OCI-LY7 (cell line): ENCODE measurements at regions not wholly inside any gene's neighbourhood (a gene's known extent, or its start where the extent isn't known, plus 50 kb on each side); places are given as distances from the start of the nearest gene placed in this dataset.

Experiments used
- BruUV-seq: library from RNA; stranded (reverse); fragments of 400-500 nt; replicated peaks from 2 replicates; lab custom pipeline; 2021; lab: Mats Ljungman, UMichigan
- CTCF ChIA-PET: fragments of 300-600 bp; sonication (Branson Sonifier 250); formaldehyde crosslinking; loops from one replicate; lab custom pipeline; 2022; ENCODE audit warnings: antibody characterized with exemption; ENCODE audit not compliant: unreplicated experiment; lab: Charles Lee
- POLR2A ChIA-PET: fragments of 300-600 bp; sonication (Branson Sonifier 250); formaldehyde crosslinking; loops from one replicate; lab custom pipeline; 2022; ENCODE audit warnings: antibody characterized with exemption; lab: Charles Lee
- DNase-seq: peaks from one replicate; pipeline ENCODE4 v3.0.0-alpha.2; 2015; ENCODE audit warnings: low spot score
- H2AFZ ChIP-seq: fragments of 200-600 bp; sonication (generic), shearing (Covaris generic); 2 replicates; pipeline ENCODE4 v1.6.1; 2014; ENCODE audit warnings: mild to moderate bottlenecking, antibody characterized with exemption, low read length, moderate library complexity
- H3K27ac ChIP-seq: fragments of 200-600 bp; sonication (generic); 2 replicates; pipeline ENCODE4 v1.5.1; 2014; ENCODE audit warnings: mixed run types, low read depth, mild to moderate bottlenecking, moderate library complexity, low read length, inconsistent platforms; ENCODE audit not compliant: poor library complexity, severe bottlenecking
- H3K36me3 ChIP-seq: fragments of 200-600 bp; sonication (generic); 2 replicates; pipeline ENCODE4 v1.6.1; 2014; ENCODE audit warnings: mild to moderate bottlenecking, antibody characterized with exemption, low read length, moderate library complexity, mixed read lengths; ENCODE audit not compliant: insufficient read depth
- H3K4me1 ChIP-seq: fragments of 200-600 bp; sonication (generic); 2 replicates; pipeline ENCODE4 v1.5.1; 2014; ENCODE audit warnings: mild to moderate bottlenecking, low read length; ENCODE audit not compliant: insufficient read depth, poor library complexity, severe bottlenecking
- H3K4me2 ChIP-seq: fragments of 200-600 bp; sonication (generic); 2 replicates; pipeline ENCODE4 v1.6.1; 2014; ENCODE audit warnings: mild to moderate bottlenecking, low read length
- H3K4me3 ChIP-seq: fragments of 200-600 bp; sonication (generic); 2 replicates; pipeline ENCODE4 v1.5.1; 2014; ENCODE audit warnings: mild to moderate bottlenecking, low read depth, low read length; ENCODE audit not compliant: poor library complexity, severe bottlenecking
- H3K79me2 ChIP-seq: fragments of 200-600 bp; sonication (generic); 2 replicates; pipeline ENCODE4 v1.6.1; 2016; ENCODE audit warnings: low read depth, mild to moderate bottlenecking, low read length, moderate library complexity, mixed read lengths; ENCODE audit not compliant: insufficient read depth
- H3K9me2 ChIP-seq: fragments of 200-600 bp; sonication (generic); 2 replicates; pipeline ENCODE4 v1.6.1; 2016; ENCODE audit warnings: mild to moderate bottlenecking, low read length, mixed read lengths; ENCODE audit not compliant: insufficient read depth
- H3K9me3 ChIP-seq: fragments of 200-600 bp; sonication (generic); 2 replicates; pipeline ENCODE4 v1.6.1; 2014; ENCODE audit warnings: mild to moderate bottlenecking, mixed run types, low read length, mixed read lengths
- H4K20me1 ChIP-seq: fragments of 200-600 bp; sonication (generic); 2 replicates; pipeline ENCODE4 v1.6.1; 2014; ENCODE audit warnings: mild to moderate bottlenecking, antibody characterized with exemption, low read length, moderate library complexity, mixed read lengths; ENCODE audit not compliant: insufficient read depth
- CTCF ChIP-seq: fragments of 200-600 bp; sonication (generic); conservative IDR thresholded peaks from 2 replicates; pipeline ENCODE4 v1.5.1; 2014; ENCODE audit warnings: mild to moderate bottlenecking, antibody characterized with exemption, low read length, moderate library complexity, mixed read lengths
- EZH2phosphoT487 ChIP-seq: fragments of 200-600 bp; sonication (generic); IDR thresholded peaks from 2 replicates; pipeline ENCODE4 v1.6.1; 2018; ENCODE audit warnings: low read depth, borderline replicate concordance, mild to moderate bottlenecking, mixed run types, antibody characterized with exemption, low read length, moderate library complexity, mixed read lengths
- intact Hi-C: fragments of 100-400 bp; cut with micrococcal nuclease; formaldehyde crosslinking; loops from one replicate; pipeline ENCODE4 v1.10.0; 2022; ENCODE audit not compliant: unreplicated experiment

DNA sequence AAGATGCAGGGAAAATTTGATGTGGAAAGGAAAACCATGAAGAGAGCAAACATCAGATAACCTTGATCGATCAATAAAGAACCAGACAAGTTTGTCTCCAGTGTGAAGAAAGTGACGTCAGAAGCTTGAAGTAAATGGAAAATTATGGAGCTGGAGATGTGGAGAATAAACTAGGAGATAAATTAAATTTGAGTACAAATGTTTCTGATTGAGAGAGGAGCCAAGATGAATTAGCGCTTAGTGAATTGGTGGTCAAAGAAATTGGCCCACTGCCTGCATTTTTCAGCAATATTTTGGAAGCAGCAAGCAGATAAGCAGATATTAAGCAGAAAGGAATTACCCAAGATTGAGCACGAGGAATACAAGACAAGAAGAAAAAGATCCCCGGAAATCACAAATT is 567.3 kb upstream of the ZNF385D start:
- ChIA-PET POLR2A (no interaction called here), CTCF (no interaction called here)
- Histone ChIP-seq H3K27ac (no peak overlapping the region), H2AFZ (no peak overlapping the region), H3K36me3 (no peaks in the 10 kb centered on the region), H3K4me1 (no peaks in the 10 kb centered on the region), H3K79me2 (no peaks in the 10 kb centered on the region), H3K9me2 (no peaks in the 10 kb centered on the region), H3K9me3 (no peaks in the 10 kb centered on the region), H3K4me3 (no peak overlapping the region), H4K20me1 (no peaks in the 10 kb centered on the region), H3K4me2 (no peak overlapping the region)
- DNase-seq: no peak
- intact Hi-C loops: no loop called here
- BruUV-seq: no TSS peak
- TF ChIP-seq EZH2phosphoT487: no peak
- no peak for TF ChIP-seq CTCF

GRCh38 chr3:22319446-22319845 is 568.4 kb upstream of the ZNF385D start:
- no peaks in the 10 kb centered on the region for H3K36me3 ChIP-seq
- no peaks in the 10 kb centered on the region for H3K9me2 ChIP-seq
- intact Hi-C loops: no loop called here
- no peaks in the 10 kb centered on the region for H3K9me3 ChIP-seq
- no peak overlapping the region for H3K27ac ChIP-seq
- H3K4me2 ChIP-seq: no peak overlapping the region
- no peak overlapping the region for H3K4me3 ChIP-seq
- BruUV-seq: no TSS peak
- CTCF ChIA-PET: no interaction called here
- DNase-seq: no peak
- H3K4me1 ChIP-seq: no peaks in the 10 kb centered on the region
- TF ChIP-seq CTCF (no peak), EZH2phosphoT487 (no peak)
- H4K20me1 ChIP-seq: no peaks in the 10 kb centered on the region
- no peak overlapping the region for H2AFZ ChIP-seq
- no peaks in the 10 kb centered on the region for H3K79me2 ChIP-seq
- POLR2A ChIA-PET: interaction anchor here (1.1 kb wide), 1 partner anchor 22 kb away, joined by 3 read pairs; no protein-coding TSS in a partner anchor

GRCh38 chr3:22322861-22323260 is 571.9 kb upstream of the ZNF385D start:
- Histone ChIP-seq H3K4me3 (no peak overlapping the region), H3K36me3 (no peaks in the 10 kb centered on the region), H3K9me2 (no peaks in the 10 kb centered on the region), H2AFZ (no peak overlapping the region), H3K79me2 (no peaks in the 10 kb centered on the region), H3K4me2 (no peak overlapping the region), H4K20me1 (no peaks in the 10 kb centered on the region), H3K27ac (no peak overlapping the region), H3K9me3 (no peaks in the 10 kb centered on the region), H3K4me1 (no peaks in the 10 kb centered on the region)
- TF ChIP-seq EZH2phosphoT487 (no peak), CTCF (no peak)
- CTCF ChIA-PET: no interaction called here
- no peak for DNase-seq
- intact Hi-C loops: no loop called here
- POLR2A ChIA-PET: interaction anchor here (1.5 kb wide), 1 partner anchor 9 kb away, joined by 6 read pairs; no protein-coding TSS in a partner anchor
- BruUV-seq: no TSS peak
